OCI-LY3 (cell line): ENCODE measurements at regions not wholly inside any gene's neighbourhood (a gene's known extent, or its start where the extent isn't known, plus 50 kb on each side); places are given as distances from the start of the nearest gene placed in this dataset.

Source experiments
- EZH2phosphoT487 ChIP-seq: fragments of 200-600 bp; shearing (Covaris generic); IDR thresholded peaks from 2 replicates; pipeline ENCODE4 v1.6.1; 2018; ENCODE audit warnings: antibody characterized with exemption, mixed run types, low read depth
- TF ChIP-seq, protein P1 (sequence below): fragments of 200-600, 300-600 bp; sonication (generic); IDR thresholded peaks from 2 replicates; pipeline ENCODE4 v1.5.1; 2014; ENCODE audit warnings: antibody characterized with exemption, low read length, low read depth

DNA sequence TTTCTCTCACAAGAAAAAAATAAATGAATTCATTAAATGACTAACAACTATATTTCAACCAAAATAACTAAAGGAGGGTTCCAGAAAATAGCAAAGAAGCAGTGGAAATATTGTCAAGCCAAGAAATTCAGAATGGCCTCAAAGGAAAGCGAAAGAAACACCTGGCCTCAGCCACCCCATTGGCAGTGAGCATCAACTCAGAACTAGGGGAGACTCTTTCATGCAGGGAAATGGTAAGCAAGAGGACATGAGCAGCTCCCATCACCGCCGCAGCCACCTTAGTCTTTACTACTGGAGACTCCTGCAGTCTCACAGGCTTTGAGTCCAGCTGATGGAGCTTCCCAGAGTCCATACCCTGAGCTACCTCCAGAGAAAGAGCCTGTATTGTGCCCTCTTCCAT is 343.9 kb upstream of the GRAMD2B start:
- TF ChIP-seq, protein P1, sequence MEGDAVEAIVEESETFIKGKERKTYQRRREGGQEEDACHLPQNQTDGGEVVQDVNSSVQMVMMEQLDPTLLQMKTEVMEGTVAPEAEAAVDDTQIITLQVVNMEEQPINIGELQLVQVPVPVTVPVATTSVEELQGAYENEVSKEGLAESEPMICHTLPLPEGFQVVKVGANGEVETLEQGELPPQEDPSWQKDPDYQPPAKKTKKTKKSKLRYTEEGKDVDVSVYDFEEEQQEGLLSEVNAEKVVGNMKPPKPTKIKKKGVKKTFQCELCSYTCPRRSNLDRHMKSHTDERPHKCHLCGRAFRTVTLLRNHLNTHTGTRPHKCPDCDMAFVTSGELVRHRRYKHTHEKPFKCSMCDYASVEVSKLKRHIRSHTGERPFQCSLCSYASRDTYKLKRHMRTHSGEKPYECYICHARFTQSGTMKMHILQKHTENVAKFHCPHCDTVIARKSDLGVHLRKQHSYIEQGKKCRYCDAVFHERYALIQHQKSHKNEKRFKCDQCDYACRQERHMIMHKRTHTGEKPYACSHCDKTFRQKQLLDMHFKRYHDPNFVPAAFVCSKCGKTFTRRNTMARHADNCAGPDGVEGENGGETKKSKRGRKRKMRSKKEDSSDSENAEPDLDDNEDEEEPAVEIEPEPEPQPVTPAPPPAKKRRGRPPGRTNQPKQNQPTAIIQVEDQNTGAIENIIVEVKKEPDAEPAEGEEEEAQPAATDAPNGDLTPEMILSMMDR = no peak
- no peak for TF ChIP-seq EZH2phosphoT487
